H1 (cell line): ENCODE measurements at regions not wholly inside any gene's neighbourhood (a gene's known extent, or its start where the extent isn't known, plus 50 kb on each side); places are given as distances from the start of the nearest gene placed in this dataset.

ENCODE experiments used
- CTCF ChIA-PET: fragments of 300-600 bp; sonication (Branson Sonifier 250); formaldehyde crosslinking; loops from one replicate; lab custom pipeline; 2021; ENCODE audit not compliant: partially characterized antibody; lab: Charles Lee
- POLR2A ChIA-PET: fragments of 300-600 bp; sonication (Branson Sonifier 250); formaldehyde crosslinking; loops from one replicate; lab custom pipeline; 2021; ENCODE audit warnings: inconsistent platforms; ENCODE audit not compliant: partially characterized antibody; lab: Charles Lee
- DNase-seq, 2 experiments: peaks; one replicate each; pipeline versions ENCODE4 v3.0.0 to v3.0.0-alpha.2; 2010 to 2022; ENCODE audit warnings: low spot score in 2 of 2, low read depth in 1 of 2, mixed read lengths in 1 of 2
- FAIRE-seq: peaks from 2 replicates; lab custom pipeline; 2011; peaks lifted over from hg19 to GRCh38; lab: Jason Lieb, UNC
- H2AFZ ChIP-seq: 2 replicates; pipeline ENCODE4 v1.8.1; 2012; ENCODE audit warnings: low read length, inconsistent platforms
- H2AK5ac ChIP-seq: 2 replicates; pipeline ENCODE4 v1.6.1; 2013; ENCODE audit warnings: low read depth, low read length
- H2BK120ac ChIP-seq: replicated peaks from 2 replicates; pipeline ENCODE3; 2013; ENCODE audit warnings: low read depth, low read length, inconsistent platforms
- H2BK12ac ChIP-seq: 2 replicates; pipeline ENCODE4 v1.6.1; 2013; ENCODE audit warnings: low read depth, low read length
- H2BK15ac ChIP-seq: 2 replicates; pipeline ENCODE4 v1.6.1; 2013; ENCODE audit warnings: low read length
- H2BK20ac ChIP-seq: 2 replicates; pipeline ENCODE4 v1.6.1; 2013; ENCODE audit warnings: low read length
- H2BK5ac ChIP-seq: 2 replicates; pipeline ENCODE4 v1.6.1; 2013; ENCODE audit warnings: low read depth, low read length
- H3K14ac ChIP-seq: 2 replicates; pipeline ENCODE4 v1.6.1; 2013; ENCODE audit warnings: inconsistent platforms; ENCODE audit not compliant: insufficient read length
- H3K18ac ChIP-seq: 2 replicates; pipeline ENCODE4 v1.6.1; 2013; ENCODE audit warnings: low read length; ENCODE audit errors: extremely low read depth
- H3K23ac ChIP-seq: 2 replicates; pipeline ENCODE4 v1.6.1; 2013; ENCODE audit warnings: inconsistent platforms; ENCODE audit not compliant: insufficient read length
- H3K23me2 ChIP-seq: 2 replicates; pipeline ENCODE4 v1.6.1; 2013; ENCODE audit warnings: low read depth, low read length
- H3K27ac ChIP-seq: 2 replicates; pipeline ENCODE4 v1.6.1; 2011; ENCODE audit warnings: low read depth, low read length, inconsistent platforms
- H3K27me3 ChIP-seq, 4 experiments: replicated peaks in 1 of 4; 1 replicate in 1 of 4; 2 replicates in 3 of 4; pipeline versions ENCODE4 v1.6.1 to v1.8.1; 2011 to 2013; ENCODE audit warnings: low read length in 3 of 4, mild to moderate bottlenecking in 3 of 4, inconsistent platforms in 2 of 4, mixed read lengths in 2 of 4, moderate library complexity in 1 of 4; ENCODE audit not compliant: control insufficient read depth in 3 of 4, insufficient read depth in 3 of 4; ENCODE audit errors: extremely low read depth in 1 of 4
- H3K36me3 ChIP-seq, 4 experiments: 2 replicates each; pipeline versions ENCODE4 v1.6.1 to v1.8.1; 2011 to 2013; ENCODE audit warnings: mild to moderate bottlenecking in 4 of 4, low read length in 3 of 4, moderate library complexity in 2 of 4, control low read depth in 1 of 4, inconsistent platforms in 1 of 4; ENCODE audit not compliant: insufficient read depth in 4 of 4, control insufficient read depth in 2 of 4
- H3K4ac ChIP-seq: replicated peaks from 2 replicates; pipeline ENCODE3; 2013; ENCODE audit warnings: low read length, low read depth, mixed read lengths, inconsistent platforms; ENCODE audit not compliant: insufficient read length
- H3K4me1 ChIP-seq, 4 experiments: replicated peaks in 1 of 4; 1 replicate in 1 of 4; 2 replicates in 3 of 4; pipeline versions ENCODE4 v1.6.1 to v1.8.1; 2011 to 2013; ENCODE audit warnings: low read length in 3 of 4, inconsistent platforms in 2 of 4, mixed read lengths in 1 of 4; ENCODE audit not compliant: insufficient read depth in 4 of 4, control insufficient read depth in 3 of 4
- H3K4me2 ChIP-seq, 2 experiments: 2 replicates each; pipeline versions ENCODE4 v1.6.1 to v1.8.1; 2011 to 2013; ENCODE audit warnings: low read depth in 2 of 2, low read length in 2 of 2, control low read depth in 1 of 2, inconsistent platforms in 1 of 2, mild to moderate bottlenecking in 1 of 2; ENCODE audit not compliant: insufficient read depth in 1 of 2
- H3K4me3 ChIP-seq, 4 experiments: fragments of 200-600, 300-600 bp in 1 of 4; sonication (generic), shearing (Covaris generic), sonication (Bioruptor Twin) in 1 of 4; 2 replicates each; pipeline versions ENCODE4 v1.5.1 to v1.8.1; 2011 to 2016; ENCODE audit warnings: low read length in 4 of 4, low read depth in 3 of 4, control low read depth in 2 of 4, inconsistent platforms in 2 of 4, mild to moderate bottlenecking in 2 of 4, mixed read lengths in 1 of 4, moderate library complexity in 1 of 4; ENCODE audit not compliant: insufficient read depth in 2 of 4; ENCODE audit errors: extremely low read depth in 1 of 4
- H3K56ac ChIP-seq: replicated peaks from 2 replicates; pipeline ENCODE3; 2013; ENCODE audit warnings: low read depth, mild to moderate bottlenecking, mixed read lengths, low read length, inconsistent platforms; ENCODE audit not compliant: insufficient read length
- H3K79me1 ChIP-seq: 2 replicates; pipeline ENCODE4 v1.6.1; 2013; ENCODE audit warnings: low read depth, low read length, control low read depth
- H3K79me2 ChIP-seq, 2 experiments: 2 replicates each; pipeline versions ENCODE4 v1.6.1 to v1.8.1; 2012 to 2013; ENCODE audit warnings: low read length in 2 of 2, mild to moderate bottlenecking in 2 of 2, inconsistent platforms in 1 of 2; ENCODE audit not compliant: insufficient read depth in 2 of 2, control insufficient read depth in 1 of 2
- H3K9ac ChIP-seq, 4 experiments: replicated peaks in 1 of 4; 1 replicate in 1 of 4; 2 replicates in 3 of 4; pipeline versions ENCODE4 v1.6.1 to v1.8.1; 2011 to 2013; ENCODE audit warnings: low read depth in 3 of 4, low read length in 3 of 4, control low read depth in 2 of 4, mild to moderate bottlenecking in 2 of 4, moderate library complexity in 2 of 4, inconsistent platforms in 1 of 4; ENCODE audit errors: extremely low read depth in 1 of 4
- H3K9me3 ChIP-seq, 2 experiments: 2 replicates each; pipeline versions ENCODE4 v1.6.1 to v1.8.1; 2012 to 2013; ENCODE audit warnings: mild to moderate bottlenecking in 2 of 2, moderate library complexity in 2 of 2, control low read depth in 1 of 2, inconsistent platforms in 1 of 2, low read depth in 1 of 2, low read length in 1 of 2, mixed read lengths in 1 of 2; ENCODE audit not compliant: insufficient read depth in 2 of 2
- H4K20me1 ChIP-seq, 2 experiments: replicated peaks in 1 of 2; 2 replicates each; pipeline versions ENCODE3 to v1.8.1; 2011 to 2013; ENCODE audit warnings: inconsistent platforms in 2 of 2, low read length in 2 of 2, mild to moderate bottlenecking in 1 of 2; ENCODE audit not compliant: insufficient read depth in 2 of 2, control insufficient read depth in 1 of 2
- H4K5ac ChIP-seq: 2 replicates; pipeline ENCODE4 v1.6.1; 2013; ENCODE audit warnings: low read length, low read depth, mixed read lengths, inconsistent platforms; ENCODE audit not compliant: insufficient read length
- H4K8ac ChIP-seq: 2 replicates; pipeline ENCODE4 v1.8.0; 2013; ENCODE audit warnings: mild to moderate bottlenecking, moderate library complexity, low read length, inconsistent platforms; ENCODE audit not compliant: insufficient read depth; ENCODE audit errors: extremely low read depth
- H4K91ac ChIP-seq: replicated peaks from 2 replicates; pipeline ENCODE3; 2013; ENCODE audit warnings: low read length, mixed read lengths, inconsistent platforms; ENCODE audit not compliant: insufficient read length
- CHD1 ChIP-seq: IDR thresholded peaks from 2 replicates; pipeline ENCODE4 v1.6.1; 2012; ENCODE audit warnings: low read depth, low read length, improper control_type of control experiment
- CTCF ChIP-seq, 3 experiments: IDR thresholded peaks; 1 replicate in 2 of 3; 2 replicates in 1 of 3; pipeline versions ENCODE4 v1.5.1 to v1.6.1; 2011; ENCODE audit warnings: low read length in 3 of 3, mild to moderate bottlenecking in 3 of 3, inconsistent platforms in 2 of 3, low read depth in 1 of 3, moderate library complexity in 1 of 3; ENCODE audit not compliant: insufficient read depth in 1 of 3; ENCODE audit errors: control extremely low read depth in 1 of 3
- EZH2 ChIP-seq: fragments of 200-600 bp; sonication (generic); IDR thresholded peaks from 2 replicates; pipeline ENCODE4 v1.7.1; 2012; ENCODE audit warnings: low read depth, mild to moderate bottlenecking, moderate library complexity, low read length, inconsistent platforms; ENCODE audit not compliant: severe bottlenecking
- KDM4A ChIP-seq: IDR thresholded peaks from one replicate; pipeline ENCODE4 v1.7.1; 2012; ENCODE audit warnings: low read depth, mild to moderate bottlenecking, moderate library complexity, low read length, inconsistent platforms; ENCODE audit not compliant: severe bottlenecking
- RBBP5 ChIP-seq: IDR thresholded peaks from 2 replicates; pipeline ENCODE4 v1.7.1; 2012; ENCODE audit warnings: low read depth, mild to moderate bottlenecking, inconsistent platforms, low read length, moderate library complexity, borderline replicate concordance
- RNF2 ChIP-seq: fragments of 200-900, 300-1000 bp; sonication (generic); IDR thresholded peaks from 2 replicates; pipeline ENCODE4 v1.7.1; 2016; ENCODE audit warnings: borderline replicate concordance, low read depth, mild to moderate bottlenecking, antibody characterized with exemption, low read length; ENCODE audit not compliant: poor library complexity, severe bottlenecking; ENCODE audit errors: missing control alignments
- WGBS, 2 experiments: shearing (Covaris generic) in 1 of 2; methylation state at CpG; one replicate each; pipeline versions ENCODE4 v1.1.6 to v1.1.7; 2013 to 2015; ENCODE audit warnings: low lambda C conversion rate in 2 of 2, mixed read lengths in 2 of 2, inconsistent platforms in 1 of 2, low coverage in 1 of 2, missing lambda C conversion rate in 1 of 2; ENCODE audit not compliant: insufficient replicate concordance in 2 of 2, insufficient coverage in 1 of 2, insufficient read length in 1 of 2; ENCODE audit errors: extremely low coverage in 1 of 2, missing lambda C conversion rate in 1 of 2; 5-methylcytosine and 5-hydroxymethylcytosine counted together
- TF ChIP-seq, protein P1 (sequence below): IDR thresholded peaks from 2 replicates; pipeline ENCODE4 v1.6.1; 2012; ENCODE audit warnings: low read length, inconsistent platforms

DNA sequence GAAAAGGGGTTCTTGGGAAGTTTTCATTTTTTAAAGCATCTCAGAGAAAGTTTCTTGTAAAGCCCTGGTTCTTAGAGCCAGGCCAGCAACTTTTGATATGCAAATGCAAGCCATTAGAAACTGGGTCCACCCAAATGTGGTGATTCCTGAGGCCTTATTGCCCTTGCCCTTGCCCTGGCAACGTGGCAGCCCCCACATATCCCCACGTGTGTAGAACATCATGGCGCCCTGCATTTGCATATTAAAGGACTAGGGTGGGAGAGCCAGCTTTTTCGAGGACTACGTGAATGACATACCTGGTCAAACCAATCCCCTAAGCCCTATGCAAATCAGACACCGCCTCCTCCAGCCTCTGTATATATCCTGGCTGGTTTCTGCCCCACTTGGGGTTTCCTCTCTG is 314.9 kb upstream of the NECTIN3 start:
- no peak overlapping the region for H2BK15ac ChIP-seq
- no peak overlapping the region for H3K14ac ChIP-seq
- no peak overlapping the region for H4K8ac ChIP-seq
- TF ChIP-seq RNF2 (no peak), EZH2 (no peak), KDM4A (no peak), CTCF (IDR thresholded peaks at IDR 0.05; ENCODE audit: control extremely low read depth in 1 of 3, insufficient read depth in 1 of 3, low read depth in 1 of 3, low read length in 3 of 3) (no peak), RBBP5 (no peak), CHD1 (no peak)
- TF ChIP-seq, protein P1, sequence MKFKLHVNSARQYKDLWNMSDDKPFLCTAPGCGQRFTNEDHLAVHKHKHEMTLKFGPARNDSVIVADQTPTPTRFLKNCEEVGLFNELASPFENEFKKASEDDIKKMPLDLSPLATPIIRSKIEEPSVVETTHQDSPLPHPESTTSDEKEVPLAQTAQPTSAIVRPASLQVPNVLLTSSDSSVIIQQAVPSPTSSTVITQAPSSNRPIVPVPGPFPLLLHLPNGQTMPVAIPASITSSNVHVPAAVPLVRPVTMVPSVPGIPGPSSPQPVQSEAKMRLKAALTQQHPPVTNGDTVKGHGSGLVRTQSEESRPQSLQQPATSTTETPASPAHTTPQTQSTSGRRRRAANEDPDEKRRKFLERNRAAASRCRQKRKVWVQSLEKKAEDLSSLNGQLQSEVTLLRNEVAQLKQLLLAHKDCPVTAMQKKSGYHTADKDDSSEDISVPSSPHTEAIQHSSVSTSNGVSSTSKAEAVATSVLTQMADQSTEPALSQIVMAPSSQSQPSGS = no peak
- H3K79me2 ChIP-seq = no peaks in the 10 kb centered on the region
- H3K4me3 ChIP-seq = no peak overlapping the region
- no peak overlapping the region for H4K91ac ChIP-seq
- DNase-seq (no peak), FAIRE-seq (no peak)
- H3K9ac ChIP-seq = no peak overlapping the region
- no peaks in the 10 kb centered on the region; a peak in 1 of 4 replicates for H3K9me3 ChIP-seq
- POLR2A ChIA-PET = interaction anchor here (1.4 kb wide), 1 partner anchor 124 kb away, joined by 3 read pairs; no protein-coding TSS in a partner anchor
- H4K5ac ChIP-seq = no peak overlapping the region
- H3K4ac ChIP-seq = no peak overlapping the region
- H3K27ac ChIP-seq = no peak overlapping the region
- no peak overlapping the region for H3K4me2 ChIP-seq
- H4K20me1 ChIP-seq = no peaks in the 10 kb centered on the region
- H2AFZ ChIP-seq = no peak overlapping the region
- no peak overlapping the region for H3K18ac ChIP-seq
- H2BK20ac ChIP-seq = no peak overlapping the region
- no peaks in the 10 kb centered on the region for H3K27me3 ChIP-seq
- no peaks in the 10 kb centered on the region for H3K23me2 ChIP-seq
- H3K79me1 ChIP-seq = no peaks in the 10 kb centered on the region
- no peak overlapping the region for H2BK5ac ChIP-seq
- H3K56ac ChIP-seq = no peak overlapping the region
- CTCF ChIA-PET = no interaction called here
- H2BK120ac ChIP-seq = no peak overlapping the region
- peaks cover 3 to 18% (median 10%) of the 10 kb centered on the region in 4 experiments; a peak in 3 of 7 replicates for H3K4me1 ChIP-seq
- no peak overlapping the region for H2AK5ac ChIP-seq
- WGBS, 2 experiments = 71% methylated on average over 6 of the region's 6 CpGs; no CpG with 5 or more reads in 1 of the 2 experiments
- H2BK12ac ChIP-seq = no peak overlapping the region
- H3K36me3 ChIP-seq = no peaks in the 10 kb centered on the region; a peak in 1 of 8 replicates
- no peak overlapping the region for H3K23ac ChIP-seq
